ENCODE measurements at regions not wholly inside any gene's neighbourhood (a gene's known extent, or its start where the extent isn't known, plus 50 kb on each side); places are given as distances from the start of the nearest gene placed in this dataset.

GRCh38 chr4:12562476-12563140, 921.5 kb downstream of the RAB28 start:
- no peak for TF ChIP-seq FOXP1 (CRISPR knock-in tag; IDR thresholded peaks at IDR 0.05; ENCODE audit: borderline replicate concordance)
- TF ChIP-seq CREM (CRISPR knock-in tag; IDR thresholded peaks at IDR 0.05) = no peak
- no peak for TF ChIP-seq NFE2L1 (CRISPR knock-in tag; IDR thresholded peaks at IDR 0.05)
- TF ChIP-seq ZNF121 (CRISPR knock-in tag; IDR thresholded peaks at IDR 0.05) = no peak
- TF ChIP-seq FOXK1 (CRISPR knock-in tag; IDR thresholded peaks at IDR 0.05) = no peak
- TF ChIP-seq ZNF532 (CRISPR knock-in tag; IDR thresholded peaks at IDR 0.05; ENCODE audit: borderline replicate concordance) = no peak
- TF ChIP-seq IRF1 (CRISPR knock-in tag; IDR thresholded peaks at IDR 0.05) = no peak
- TF ChIP-seq E2F1 (CRISPR knock-in tag; IDR thresholded peaks at IDR 0.05) = no peak
- no peak for TF ChIP-seq TEAD4 (CRISPR knock-in tag; IDR thresholded peaks at IDR 0.05)
- TF ChIP-seq ARID4B (CRISPR knock-in tag; IDR thresholded peaks at IDR 0.05; ENCODE audit: borderline replicate concordance) = no peak
- no peak for TF ChIP-seq ATF3 (CRISPR knock-in tag; conservative IDR thresholded peaks at IDR 0.05)
- TF ChIP-seq NFYB (CRISPR knock-in tag; conservative IDR thresholded peaks at IDR 0.05; ENCODE audit: low read depth) = no peak
- no peak for TF ChIP-seq KAT7 (CRISPR knock-in tag; IDR thresholded peaks at IDR 0.05; ENCODE audit: borderline replicate concordance)
- TF ChIP-seq E2F5 (CRISPR knock-in tag; IDR thresholded peaks at IDR 0.05) = no peak
- no peak for TF ChIP-seq ERG (CRISPR knock-in tag; IDR thresholded peaks at IDR 0.05)
- TF ChIP-seq SMAD4 (CRISPR knock-in tag; IDR thresholded peaks at IDR 0.05) = no peak
- TF ChIP-seq EMX1 (CRISPR knock-in tag; IDR thresholded peaks at IDR 0.05) = no peak
- no peak for TF ChIP-seq ZNF219 (CRISPR knock-in tag; IDR thresholded peaks at IDR 0.05; ENCODE audit: borderline replicate concordance)
- TF ChIP-seq NR2C2 (CRISPR knock-in tag; IDR thresholded peaks at IDR 0.05) = no peak
- TF ChIP-seq ZNF671 (CRISPR knock-in tag; IDR thresholded peaks at IDR 0.05) = no peak
- POLR2A ChIA-PET = no interaction called here
- Mint-ChIP-seq H3K9me3 (peaks cover 26% of the 10 kb centered on the region), H3K27me3 (ENCODE audit: low read depth) (no peaks in the 10 kb centered on the region), H3K27ac (no peak overlapping the region), H3K36me3 (peaks cover 3% of the 10 kb centered on the region; the same call in 1 of the 2 replicates), H3K4me1 (peaks cover 7% of the 10 kb centered on the region), H3K4me3 (no peak overlapping the region)
- ATAC-seq (no peak), DNase-seq (ENCODE audit: low spot score) (no peak)
- CTCF ChIA-PET = no interaction called here
